ENCODE measurements at regions not wholly inside any gene's neighbourhood (a gene's known extent, or its start where the extent isn't known, plus 50 kb on each side); places are given as distances from the start of the nearest gene placed in this dataset.

DNA sequence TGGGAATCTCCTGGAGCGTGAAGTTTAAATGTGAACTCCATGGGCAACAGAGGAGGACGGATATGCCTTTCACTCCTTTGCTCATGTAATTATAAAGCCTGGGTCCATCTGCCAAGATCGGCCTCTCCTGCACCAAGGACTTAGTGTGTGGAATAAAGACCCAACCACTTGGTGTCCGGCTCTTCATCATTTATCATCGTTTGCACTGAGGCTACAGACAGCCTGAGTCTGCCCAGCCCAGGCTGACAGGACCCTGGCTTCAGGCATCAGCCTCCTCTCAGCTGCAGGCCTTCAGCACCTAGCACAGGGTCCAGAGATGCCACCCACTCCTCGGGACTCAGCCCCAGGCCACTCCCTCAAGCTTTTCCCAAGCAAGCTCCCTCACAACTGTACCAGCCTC is 206.8 kb upstream of the IPO5 start:
- ChIA-PET CTCF (no interaction called here), POLR2A (no interaction called here)
- intact Hi-C loops (cut with micrococcal nuclease; ENCODE audit: unreplicated experiment) (no loop called here), in situ Hi-C loops (cut with HindIII; ENCODE audit: low pct_unique_long_range_greater_than_20kb, low sequenced_read_pairs) (no loop called here)
- H3K4me3 ChIP-seq (ENCODE audit: low read depth in 2 of 2, low read length in 2 of 2), result no peak overlapping the region
- DNase-seq (ENCODE audit: low read depth, low spot score) (no peak), ATAC-seq (no peak)
- H3K9me3 ChIP-seq (ENCODE audit: control insufficient read depth, insufficient read depth, low read depth, low read length), result no peaks in the 10 kb centered on the region
- no peaks in the 10 kb centered on the region for H3K36me3 ChIP-seq (ENCODE audit: control insufficient read depth, insufficient read depth, low read length)
- BruUV-seq (replicated peaks), result no TSS peak
- H3K27me3 ChIP-seq (ENCODE audit: control insufficient read depth, insufficient read depth, low read length), result peaks cover 2% of the 10 kb centered on the region; the same call in 1 of the 2 replicates
- no peak for TF ChIP-seq TCF7L2 (IDR thresholded peaks at IDR 0.05; ENCODE audit: low read depth, low read length)
- no peak overlapping the region for H3K27ac ChIP-seq (ENCODE audit: low read length)
- H3K4me1 ChIP-seq (ENCODE audit: control insufficient read depth, insufficient read depth, low read length), result no peaks in the 10 kb centered on the region

DNA sequence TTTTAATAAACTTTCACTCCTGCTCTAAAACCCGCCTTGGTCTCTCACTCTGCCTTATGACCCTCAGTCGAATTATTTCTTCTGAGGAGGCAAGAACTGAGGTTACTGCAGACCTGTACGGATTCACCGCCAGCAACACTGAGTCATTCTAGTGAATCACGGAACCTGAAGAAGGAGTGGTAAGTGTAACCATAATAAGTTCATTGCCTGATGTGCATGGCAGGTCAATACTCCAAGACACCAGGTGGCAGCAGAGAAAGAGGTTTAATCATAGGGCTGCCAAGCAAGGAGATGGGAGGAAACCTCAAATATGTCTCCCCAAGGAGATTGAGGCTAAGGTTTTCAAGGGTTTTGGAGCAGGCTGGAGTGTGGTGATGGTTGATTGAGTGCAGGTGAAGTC is 204.3 kb upstream of the IPO5 start:
- peaks cover 2% of the 10 kb centered on the region; the same call in 1 of the 2 replicates for H3K27me3 ChIP-seq (ENCODE audit: control insufficient read depth, insufficient read depth, low read length)
- ATAC-seq (peak; percentile 45; the same call in 1 of the 2 replicates), DNase-seq (ENCODE audit: low read depth, low spot score) (no peak)
- H3K27ac ChIP-seq (ENCODE audit: low read length), result no peak overlapping the region
- H3K9me3 ChIP-seq (ENCODE audit: control insufficient read depth, insufficient read depth, low read depth, low read length), result no peaks in the 10 kb centered on the region
- CTCF ChIA-PET, result no interaction called here
- H3K4me1 ChIP-seq (ENCODE audit: control insufficient read depth, insufficient read depth, low read length), result no peaks in the 10 kb centered on the region
- H3K36me3 ChIP-seq (ENCODE audit: control insufficient read depth, insufficient read depth, low read length), result no peaks in the 10 kb centered on the region
- intact Hi-C loops (cut with micrococcal nuclease; ENCODE audit: unreplicated experiment) (no loop called here), in situ Hi-C loops (cut with HindIII; ENCODE audit: low pct_unique_long_range_greater_than_20kb, low sequenced_read_pairs) (no loop called here)
- TF ChIP-seq SIN3A (IDR thresholded peaks at IDR 0.05; ENCODE audit: borderline replicate concordance, insufficient read depth, low read depth, low read length) (no peak), TCF7L2 (IDR thresholded peaks at IDR 0.05; ENCODE audit: low read depth, low read length) (no peak), REST (IDR thresholded peaks at IDR 0.05; ENCODE audit: insufficient read depth in 1 of 2, low read depth in 2 of 2, low read length in 1 of 2) (no peak)
- TF ChIP-seq, protein P1, sequence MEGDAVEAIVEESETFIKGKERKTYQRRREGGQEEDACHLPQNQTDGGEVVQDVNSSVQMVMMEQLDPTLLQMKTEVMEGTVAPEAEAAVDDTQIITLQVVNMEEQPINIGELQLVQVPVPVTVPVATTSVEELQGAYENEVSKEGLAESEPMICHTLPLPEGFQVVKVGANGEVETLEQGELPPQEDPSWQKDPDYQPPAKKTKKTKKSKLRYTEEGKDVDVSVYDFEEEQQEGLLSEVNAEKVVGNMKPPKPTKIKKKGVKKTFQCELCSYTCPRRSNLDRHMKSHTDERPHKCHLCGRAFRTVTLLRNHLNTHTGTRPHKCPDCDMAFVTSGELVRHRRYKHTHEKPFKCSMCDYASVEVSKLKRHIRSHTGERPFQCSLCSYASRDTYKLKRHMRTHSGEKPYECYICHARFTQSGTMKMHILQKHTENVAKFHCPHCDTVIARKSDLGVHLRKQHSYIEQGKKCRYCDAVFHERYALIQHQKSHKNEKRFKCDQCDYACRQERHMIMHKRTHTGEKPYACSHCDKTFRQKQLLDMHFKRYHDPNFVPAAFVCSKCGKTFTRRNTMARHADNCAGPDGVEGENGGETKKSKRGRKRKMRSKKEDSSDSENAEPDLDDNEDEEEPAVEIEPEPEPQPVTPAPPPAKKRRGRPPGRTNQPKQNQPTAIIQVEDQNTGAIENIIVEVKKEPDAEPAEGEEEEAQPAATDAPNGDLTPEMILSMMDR (IDR thresholded peaks at IDR 0.05), result peak; percentile 33
- no TSS peak for BruUV-seq (replicated peaks)
- POLR2A ChIA-PET, result no interaction called here
- no peak overlapping the region for H3K4me3 ChIP-seq (ENCODE audit: low read depth in 2 of 2, low read length in 2 of 2)

- H3K4me3 ChIP-seq (ENCODE audit: low read depth in 2 of 2, low read length in 2 of 2), result no peak overlapping the region
- ATAC-seq (no peak), DNase-seq (ENCODE audit: low read depth, low spot score) (no peak)
- no peaks in the 10 kb centered on the region for H3K4me1 ChIP-seq (ENCODE audit: control insufficient read depth, insufficient read depth, low read length)
- peaks cover 4% of the 10 kb centered on the region; the same call in 1 of the 2 replicates for H3K27me3 ChIP-seq (ENCODE audit: control insufficient read depth, insufficient read depth, low read length)
- no peak overlapping the region for H3K27ac ChIP-seq (ENCODE audit: low read length)
- no peaks in the 10 kb centered on the region for H3K36me3 ChIP-seq (ENCODE audit: control insufficient read depth, insufficient read depth, low read length)
- no TSS peak for BruUV-seq (replicated peaks)
- H3K9me3 ChIP-seq (ENCODE audit: control insufficient read depth, insufficient read depth, low read depth, low read length), result no peaks in the 10 kb centered on the region
- CTCF ChIA-PET, result no interaction called here
- in situ Hi-C loops (cut with HindIII; ENCODE audit: low pct_unique_long_range_greater_than_20kb, low sequenced_read_pairs) (no loop called here), intact Hi-C loops (cut with micrococcal nuclease; ENCODE audit: unreplicated experiment) (no loop called here)
- POLR2A ChIA-PET, result no interaction called here
- no peak for TF ChIP-seq SIN3A (IDR thresholded peaks at IDR 0.05; ENCODE audit: borderline replicate concordance, insufficient read depth, low read depth, low read length)
- no peak for TF ChIP-seq TCF7L2 (IDR thresholded peaks at IDR 0.05; ENCODE audit: low read depth, low read length)
- TF ChIP-seq, protein P1 (IDR thresholded peaks at IDR 0.05), result no peak
- no peak for TF ChIP-seq REST (IDR thresholded peaks at IDR 0.05; ENCODE audit: insufficient read depth in 1 of 2, low read depth in 2 of 2, low read length in 1 of 2)
- no peak for TF ChIP-seq POLR2AphosphoS5 (IDR thresholded peaks at IDR 0.05; ENCODE audit: low read depth, low read length)
These were observed 202.0 kb upstream of the IPO5 start for GRCh38 chr13:97751477-97751876.
